Duodenal mucosa (tissue), 2 donors: ENCODE measurements at regions not wholly inside any gene's neighbourhood (a gene's known extent, or its start where the extent isn't known, plus 50 kb on each side); places are given as distances from the start of the nearest gene placed in this dataset.
"Not testable (repeated sequence)": the region's sequence is repeated elsewhere in the genome, so short reads cannot be mapped to it uniquely, and the experiment has no call there.

Experiments
- H3K27ac ChIP-seq: one replicate; pipeline ENCODE4 v1.7.0; 2013; ENCODE audit warnings: low read depth, low read length
- H3K27me3 ChIP-seq, 2 donors: one replicate each; pipeline ENCODE4 v1.7.0; 2013; ENCODE audit warnings: low read length in 2 of 2, control low read depth in 1 of 2; ENCODE audit not compliant: insufficient read depth in 2 of 2, control insufficient read depth in 1 of 2
- H3K36me3 ChIP-seq, 2 donors: one replicate each; pipeline ENCODE4 v1.7.0; 2013; ENCODE audit warnings: low read length in 2 of 2, control low read depth in 1 of 2; ENCODE audit not compliant: insufficient read depth in 2 of 2, control insufficient read depth in 1 of 2
- H3K4me1 ChIP-seq, 2 donors: one replicate each; pipeline ENCODE4 v1.7.0; 2013; ENCODE audit warnings: low read length in 2 of 2, control low read depth in 1 of 2; ENCODE audit not compliant: insufficient read depth in 2 of 2, control insufficient read depth in 1 of 2
- H3K4me3 ChIP-seq, 2 donors: one replicate each; pipeline ENCODE4 v1.7.0; 2013; ENCODE audit warnings: low read length in 2 of 2, low read depth in 1 of 2
- H3K9ac ChIP-seq, 2 donors: one replicate each; pipeline ENCODE4 v1.7.0; 2013; ENCODE audit warnings: low read length in 2 of 2, low read depth in 1 of 2
- H3K9me3 ChIP-seq, 2 donors: one replicate each; pipeline ENCODE4 v1.7.0; 2013; ENCODE audit warnings: low read length in 2 of 2, control low read depth in 1 of 2; ENCODE audit not compliant: control insufficient read depth in 1 of 2

DNA sequence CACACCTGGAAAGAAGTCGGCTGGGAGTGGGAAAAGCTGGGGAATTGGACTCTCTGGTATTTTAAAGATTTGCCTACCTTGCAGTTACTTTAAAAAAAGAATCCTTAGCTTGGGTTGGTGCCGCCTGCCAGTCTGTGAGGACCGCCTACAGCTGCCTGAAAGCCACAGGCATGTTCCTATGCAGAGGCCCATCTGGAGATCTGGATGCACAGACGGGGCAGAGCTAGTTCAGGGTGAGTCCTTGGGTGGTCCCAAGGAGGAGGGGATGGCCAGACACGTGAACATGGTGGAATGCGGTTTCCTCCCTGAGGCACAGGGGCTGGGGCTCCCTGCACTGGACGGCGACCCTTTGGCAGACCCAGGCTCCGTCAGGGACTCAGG is 113.2 kb upstream of the IQSEC1 start:
- Histone ChIP-seq H3K4me1 (no peaks in the 10 kb centered on the region), H3K36me3 (no peaks in the 10 kb centered on the region), H3K9me3 (peaks cover 0 to 4% of the 10 kb centered on the region in 2 donors), H3K4me3 (no peak overlapping the region), H3K27ac (no peak overlapping the region), H3K9ac (no peak overlapping the region), H3K27me3 (no peaks in the 10 kb centered on the region)

GRCh38 chr3:13185737-13186434 is 112.7 kb upstream of the IQSEC1 start:
- Histone ChIP-seq H3K9ac (no peak overlapping the region), H3K27me3 (no peaks in the 10 kb centered on the region), H3K9me3 (peaks cover 0 to 4% of the 10 kb centered on the region in 2 donors), H3K27ac (no peak overlapping the region), H3K4me1 (no peaks in the 10 kb centered on the region), H3K4me3 (no peak overlapping the region), H3K36me3 (no peaks in the 10 kb centered on the region)

- not testable (repeated sequence) for H3K9ac ChIP-seq, H3K36me3 ChIP-seq, H3K4me3 ChIP-seq, H3K27ac ChIP-seq, H3K4me1 ChIP-seq, H3K27me3 ChIP-seq
- H3K9me3 ChIP-seq: peaks cover 8 to 12% of the 10 kb centered on the region in 2 donors
Measured at GRCh38 chr3:13179582-13180210, 106.5 kb upstream of the IQSEC1 start.

- no peak overlapping the region for H3K4me3 ChIP-seq
- H3K9me3 ChIP-seq: peaks cover 8 to 12% of the 10 kb centered on the region in 2 donors
- H3K27me3 ChIP-seq: no peaks in the 10 kb centered on the region
- H3K9ac ChIP-seq: no peak overlapping the region
- H3K27ac ChIP-seq: no peak overlapping the region
- no peaks in the 10 kb centered on the region for H3K36me3 ChIP-seq
- H3K4me1 ChIP-seq: no peaks in the 10 kb centered on the region
Measured at GRCh38 chr3:13179181-13179580, 106.0 kb upstream of the IQSEC1 start.

GRCh38 chr3:13178107-13178506 is 104.9 kb upstream of the IQSEC1 start:
- H3K27me3 ChIP-seq: no peaks in the 10 kb centered on the region
- peaks cover 8 to 12% of the 10 kb centered on the region in 2 donors for H3K9me3 ChIP-seq
- no peaks in the 10 kb centered on the region for H3K36me3 ChIP-seq
- H3K27ac ChIP-seq: no peak overlapping the region
- H3K4me1 ChIP-seq: no peaks in the 10 kb centered on the region
- no peak overlapping the region for H3K4me3 ChIP-seq
- no peak overlapping the region for H3K9ac ChIP-seq

DNA sequence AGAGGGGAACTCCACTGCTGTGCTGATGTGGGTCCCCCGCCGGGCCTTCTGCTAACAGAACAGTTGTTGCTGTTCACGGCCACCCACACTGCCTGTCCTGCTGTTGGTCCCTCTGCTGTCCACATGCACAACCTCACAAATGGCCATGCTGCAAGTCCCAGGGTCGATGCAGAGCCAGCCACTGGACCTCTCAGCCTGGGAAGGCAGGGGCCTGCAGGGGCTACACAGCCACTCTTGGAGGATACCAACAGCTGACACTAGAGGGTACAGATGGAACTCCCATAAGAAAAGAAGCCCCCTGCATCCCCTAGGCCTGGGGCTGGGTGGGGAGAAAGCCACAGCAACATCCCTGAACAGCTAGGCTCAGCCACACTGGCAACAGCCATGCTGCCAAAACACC is 104.4 kb upstream of the IQSEC1 start:
- no peaks in the 10 kb centered on the region for H3K27me3 ChIP-seq
- H3K4me3 ChIP-seq: no peak overlapping the region
- no peaks in the 10 kb centered on the region for H3K4me1 ChIP-seq
- no peak overlapping the region for H3K27ac ChIP-seq
- no peaks in the 10 kb centered on the region for H3K36me3 ChIP-seq
- H3K9me3 ChIP-seq: peaks cover 8 to 12% of the 10 kb centered on the region in 2 donors
- no peak overlapping the region for H3K9ac ChIP-seq

DNA sequence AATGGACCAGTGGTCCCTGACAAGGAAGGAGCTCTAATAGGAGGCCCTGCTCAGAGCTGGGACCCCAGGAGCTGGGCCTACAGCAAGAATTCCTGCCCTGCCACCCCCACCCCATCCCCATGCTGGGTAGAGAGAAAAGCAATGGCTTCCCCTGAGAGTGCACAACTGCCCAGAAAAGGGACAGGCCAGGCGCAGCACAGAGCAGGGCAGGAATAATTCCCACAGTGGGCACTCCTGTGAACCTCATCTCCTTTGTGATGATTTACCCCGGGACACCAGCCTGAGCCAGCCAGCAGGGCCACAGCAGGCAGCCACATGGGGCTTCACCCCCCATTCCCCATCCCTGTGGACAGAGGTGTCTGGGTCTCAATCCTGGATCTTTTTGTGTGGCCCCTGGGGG is 104.0 kb upstream of the IQSEC1 start:
- H3K4me1 ChIP-seq: no peaks in the 10 kb centered on the region
- H3K36me3 ChIP-seq: no peaks in the 10 kb centered on the region
- H3K9ac ChIP-seq: no peak overlapping the region
- no peak overlapping the region for H3K4me3 ChIP-seq
- no peaks in the 10 kb centered on the region for H3K27me3 ChIP-seq
- peaks cover 8 to 12% of the 10 kb centered on the region in 2 donors for H3K9me3 ChIP-seq
- no peak overlapping the region for H3K27ac ChIP-seq

DNA sequence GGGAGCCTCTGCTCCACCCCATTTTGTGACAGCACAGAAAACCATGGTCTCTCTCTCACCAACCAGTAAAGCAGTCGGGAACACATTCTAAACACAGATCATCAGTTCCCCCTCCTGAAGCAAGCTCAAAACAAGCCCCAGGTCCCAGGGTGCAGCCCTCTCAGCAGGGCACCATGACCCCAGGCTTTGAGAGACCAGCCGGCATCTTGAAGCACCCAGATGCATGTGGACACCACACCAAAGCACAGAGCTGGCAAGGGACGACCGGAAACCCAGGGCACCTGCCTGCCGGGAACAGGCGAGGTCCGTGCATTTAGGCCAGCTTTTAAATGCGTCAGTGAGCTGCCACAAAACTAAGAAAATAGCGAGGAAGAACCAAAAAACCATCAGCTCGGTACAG is 103.2 kb upstream of the IQSEC1 start:
- Histone ChIP-seq H3K4me1 (no peaks in the 10 kb centered on the region), H3K9me3 (peaks cover 8 to 12% of the 10 kb centered on the region in 2 donors), H3K36me3 (no peaks in the 10 kb centered on the region), H3K27ac (no peak overlapping the region), H3K9ac (no peak overlapping the region), H3K4me3 (no peak overlapping the region), H3K27me3 (no peaks in the 10 kb centered on the region)

DNA sequence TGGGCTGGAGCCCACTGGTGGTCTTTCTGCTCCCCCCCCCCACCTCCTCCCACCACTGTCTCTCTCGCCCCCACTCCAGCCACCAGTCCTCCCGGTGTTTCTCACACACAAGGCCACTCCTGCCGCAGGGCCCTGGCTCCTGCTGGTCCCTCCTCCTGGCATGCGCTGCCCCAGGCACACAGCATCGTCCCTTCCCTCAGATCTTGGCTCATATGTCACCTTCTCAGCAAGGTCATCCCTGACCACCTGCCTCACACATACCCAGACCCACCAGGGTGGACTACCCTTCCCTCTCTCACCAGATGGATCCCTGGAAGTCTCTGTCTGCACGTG is 101.5 kb upstream of the IQSEC1 start:
- Histone ChIP-seq H3K4me3 (no peak overlapping the region), H3K36me3 (no peaks in the 10 kb centered on the region), H3K9me3 (peaks cover 6 to 12% of the 10 kb centered on the region in 2 donors), H3K9ac (no peak overlapping the region), H3K4me1 (no peaks in the 10 kb centered on the region), H3K27ac (no peak overlapping the region), H3K27me3 (no peaks in the 10 kb centered on the region)

DNA sequence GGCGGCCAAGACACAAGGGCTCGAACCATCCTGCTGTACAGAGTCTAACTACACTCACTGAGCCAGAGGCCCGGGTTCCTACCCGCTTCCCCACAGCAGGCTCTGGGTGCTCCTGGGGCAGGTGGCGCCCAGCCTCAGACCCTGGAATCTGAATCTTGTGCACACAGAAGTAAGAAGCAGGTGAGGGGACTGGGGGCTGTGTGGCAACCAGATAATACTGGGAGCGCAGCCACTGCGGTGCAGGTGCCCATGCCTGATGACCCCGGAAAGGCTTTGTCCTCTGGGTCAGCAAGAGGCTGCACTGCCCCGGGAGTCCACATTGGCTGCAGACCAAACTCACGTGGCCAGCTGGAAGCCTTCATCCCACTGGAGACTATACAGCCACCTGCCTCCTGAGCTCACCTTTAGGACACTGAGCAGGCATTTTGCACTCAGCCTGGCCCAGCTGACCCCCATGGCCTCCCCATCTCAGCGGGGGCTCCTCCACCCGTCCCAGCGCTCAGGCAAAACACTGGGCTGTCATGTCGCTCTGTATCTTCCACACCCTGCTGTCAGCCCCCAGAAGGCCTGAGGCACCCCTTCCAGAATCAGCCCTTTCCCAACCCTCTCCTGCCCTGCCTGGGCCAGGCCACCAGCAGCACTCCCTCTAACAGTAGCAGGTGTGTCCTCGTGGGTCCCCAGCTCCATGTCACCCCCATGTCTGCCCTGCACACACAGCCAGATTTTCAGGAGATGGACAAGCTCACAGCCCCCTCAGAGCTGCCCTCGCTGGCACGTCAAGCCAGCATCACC is 101.0 kb upstream of the IQSEC1 start:
- no peaks in the 10 kb centered on the region for H3K36me3 ChIP-seq
- peaks cover 3 to 10% of the 10 kb centered on the region in 2 donors for H3K9me3 ChIP-seq
- no peak overlapping the region for H3K9ac ChIP-seq
- H3K4me3 ChIP-seq: no peak overlapping the region
- H3K27ac ChIP-seq: no peak overlapping the region
- no peaks in the 10 kb centered on the region for H3K27me3 ChIP-seq
- no peaks in the 10 kb centered on the region for H3K4me1 ChIP-seq
